DND-41 (cell line): ENCODE measurements at regions not wholly inside any gene's neighbourhood (a gene's known extent, or its start where the extent isn't known, plus 50 kb on each side); places are given as distances from the start of the nearest gene placed in this dataset.

ENCODE experiments used
- CTCF ChIP-seq: IDR thresholded peaks from 2 replicates; pipeline ENCODE4 v1.5.1; 2012; ENCODE audit warnings: borderline replicate concordance, low read length, moderate library complexity, mild to moderate bottlenecking; ENCODE audit not compliant: poor library complexity, severe bottlenecking; ENCODE audit errors: extremely low read depth
- EZH2 ChIP-seq: IDR thresholded peaks from 3 replicates; pipeline ENCODE4 v1.6.1; 2012; ENCODE audit warnings: borderline replicate concordance, low read depth, mild to moderate bottlenecking, moderate library complexity, low read length, inconsistent platforms; ENCODE audit not compliant: severe bottlenecking

GRCh38 chr18:59802031-59802430, 97.8 kb upstream of the PMAIP1 start:
- TF ChIP-seq EZH2 = no peak
- no peak for TF ChIP-seq CTCF
